NCI-H1930 (cell line): ENCODE measurements at regions not wholly inside any gene's neighbourhood (a gene's known extent, or its start where the extent isn't known, plus 50 kb on each side); places are given as distances from the start of the nearest gene placed in this dataset.
"Not testable (repeated sequence)": the region's sequence is repeated elsewhere in the genome, so short reads cannot be mapped to it uniquely, and the experiment has no call there.

Experiments
- DNase-seq, 2 experiments: peaks; one replicate each; lab custom pipeline; 2025; lab: John Stamatoyannopoulos, UW

GRCh38 chr21:36247316-36248010 lies 72.5 kb upstream of the MORC3 start:
- DNase-seq, result no peak

GRCh38 chr21:36249576-36250422 lies 70.2 kb upstream of the MORC3 start:
- DNase-seq, result no peak

GRCh38 chr21:36250423-36251075 lies 69.4 kb upstream of the MORC3 start:
- no peak for DNase-seq

- no peak for DNase-seq
Observed at GRCh38 chr21:36254106-36254941, 65.7 kb upstream of the MORC3 start.

GRCh38 chr21:36255663-36256062 lies 64.3 kb upstream of the MORC3 start:
- no peak for DNase-seq

DNA sequence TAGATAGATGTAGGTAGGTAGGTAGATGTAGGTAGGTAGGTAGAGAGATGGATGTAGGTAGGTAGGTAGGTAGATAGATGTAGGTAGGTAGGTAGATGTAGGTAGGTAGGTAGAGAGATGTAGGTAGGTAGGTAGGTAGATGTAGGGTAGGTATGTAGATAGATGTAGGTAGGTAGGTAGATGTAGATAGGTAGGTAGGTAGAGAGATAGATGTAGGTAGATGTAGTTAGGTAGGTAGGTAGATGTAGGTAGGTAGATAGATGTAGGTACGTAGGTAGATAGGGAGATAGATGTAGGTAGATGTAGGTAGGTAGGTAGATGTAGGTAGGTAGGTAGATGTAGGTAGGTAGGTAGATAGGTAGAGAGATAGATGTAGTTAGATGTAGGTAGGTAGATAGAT lies 62.3 kb upstream of the MORC3 start:
- no peak for DNase-seq

- DNase-seq, result no peak
Observed at GRCh38 chr21:36260030-36260787, 59.8 kb upstream of the MORC3 start.

- DNase-seq, result no peak
Observed at GRCh38 chr21:36260802-36261201, 59.2 kb upstream of the MORC3 start.

DNA sequence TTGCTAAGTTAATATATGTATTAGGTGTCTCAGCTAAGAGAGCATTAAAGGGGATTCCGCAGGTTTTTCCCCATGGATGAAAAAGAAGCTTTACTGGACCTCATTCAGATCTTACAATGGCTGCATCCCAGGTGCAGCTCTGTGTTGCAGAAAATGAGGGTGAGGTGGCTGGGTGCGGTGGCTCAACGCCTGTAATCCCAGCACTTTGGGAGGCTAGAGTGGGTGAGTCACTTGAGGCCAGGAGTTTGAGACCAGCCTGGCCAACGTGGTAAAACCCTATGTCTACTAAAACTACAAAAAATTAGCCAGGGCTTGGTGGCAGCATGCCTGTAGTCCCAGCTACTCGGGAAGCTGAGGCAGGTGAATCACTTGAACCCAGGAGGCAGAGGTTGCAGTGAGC lies 58.5 kb upstream of the MORC3 start:
- no peak for DNase-seq

- DNase-seq, result no peak
Observed at GRCh38 chr21:36263797-36264196, 56.2 kb upstream of the MORC3 start.

- no peak for DNase-seq
Observed at GRCh38 chr21:36265431-36265830, 54.6 kb upstream of the MORC3 start.

DNA sequence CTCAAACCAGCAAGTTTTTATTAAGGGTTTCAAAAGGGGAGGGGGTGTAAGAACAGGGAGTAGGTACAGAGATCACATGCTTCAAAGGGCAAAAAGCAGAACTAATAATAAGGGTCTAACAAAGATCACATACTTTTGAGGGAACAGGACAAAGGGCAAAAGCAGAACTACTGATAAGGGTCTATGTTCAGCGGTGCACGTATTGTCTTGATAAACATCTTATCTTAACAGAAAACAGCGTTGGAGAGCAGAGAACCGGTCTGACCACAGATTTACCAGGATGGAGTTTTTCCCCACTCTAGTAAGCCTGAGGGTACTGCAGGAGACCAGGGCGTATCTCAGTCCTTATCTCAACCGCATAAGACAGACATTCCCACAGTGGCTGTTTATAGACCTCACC lies 52.2 kb upstream of the MORC3 start:
- DNase-seq, result not testable (repeated sequence)

GRCh38 chr21:36268264-36268663 lies 51.7 kb upstream of the MORC3 start:
- DNase-seq, result not testable (repeated sequence)
